ENCODE measurements at regions not wholly inside any gene's neighbourhood (a gene's known extent, or its start where the extent isn't known, plus 50 kb on each side); places are given as distances from the start of the nearest gene placed in this dataset.

DNA sequence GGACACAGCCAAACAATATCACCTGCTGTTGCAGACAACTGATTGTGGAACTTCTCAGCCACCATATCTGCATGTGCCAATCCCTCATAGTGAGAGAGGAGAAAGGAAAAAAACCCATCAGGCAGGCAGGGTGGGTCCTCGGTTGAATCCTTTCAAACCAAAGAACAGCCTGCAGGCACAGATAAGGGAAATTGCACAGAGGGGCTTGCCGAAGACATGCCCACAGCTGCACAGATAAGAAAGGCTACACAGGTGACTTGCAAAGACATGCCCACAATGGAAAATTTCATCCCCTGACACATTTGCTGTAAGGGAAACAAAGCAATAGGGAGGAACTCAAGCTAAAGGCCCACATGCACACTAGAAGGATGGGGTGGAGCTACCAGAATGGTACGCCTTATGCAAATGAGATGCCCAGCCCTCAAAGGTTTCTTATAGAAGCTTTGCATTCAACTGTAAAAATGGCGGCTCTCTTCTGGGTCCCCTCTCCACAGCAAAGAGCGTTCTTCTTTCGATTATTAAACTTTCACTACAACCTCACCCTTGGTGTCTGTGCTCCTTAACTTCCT is 170.0 kb upstream of the TMPO start:
- Histone ChIP-seq H2BK15ac (ENCODE audit: low read depth, low read length) (no peak overlapping the region), H3K23ac (ENCODE audit: insufficient read length, low read depth, low read length) (no peak overlapping the region), H2BK20ac (ENCODE audit: low read depth, low read length, poor library complexity, severe bottlenecking) (no peak overlapping the region), H2AK5ac (ENCODE audit: insufficient read length, low read length) (no peak overlapping the region), H3K56ac (ENCODE audit: insufficient read length, low read depth, low read length) (no peak overlapping the region), H3K79me1 (ENCODE audit: insufficient read depth, low read depth, low read length, poor library complexity, severe bottlenecking) (no peaks in the 10 kb centered on the region), H3K9ac (ENCODE audit: extremely low read depth, insufficient read length, low read length) (no peak overlapping the region), H3K4ac (ENCODE audit: low read depth, low read length) (no peak overlapping the region), H4K5ac (ENCODE audit: insufficient read length, low read depth, low read length) (no peak overlapping the region), H3K4me1 (ENCODE audit: insufficient read depth, low read length) (no peaks in the 10 kb centered on the region), H4K20me1 (ENCODE audit: control insufficient read depth, insufficient read depth, insufficient read length) (no peaks in the 10 kb centered on the region), H3K14ac (ENCODE audit: insufficient read depth, low read length) (no peak overlapping the region), H3K79me2 (ENCODE audit: insufficient read depth, low read length) (no peaks in the 10 kb centered on the region), H2AFZ (ENCODE audit: low read length) (no peak overlapping the region), H3K27me3 (ENCODE audit: insufficient read depth, low read length) (no peaks in the 10 kb centered on the region), H3K4me2 (ENCODE audit: insufficient read depth, insufficient read length, low read length) (no peak overlapping the region), H2BK12ac (ENCODE audit: insufficient read length, low read depth, low read length) (no peak overlapping the region), H2BK5ac (ENCODE audit: insufficient read length, low read length) (no peak overlapping the region), H3K18ac (ENCODE audit: insufficient read length, low read depth, low read length) (no peak overlapping the region), H4K91ac (ENCODE audit: insufficient read length, low read depth, low read length) (no peak overlapping the region), H4K8ac (replicated peaks; ENCODE audit: insufficient read length, low read depth, low read length) (no peak overlapping the region), H3K23me2 (ENCODE audit: insufficient read length, low read depth, low read length, poor library complexity, severe bottlenecking) (no peaks in the 10 kb centered on the region), H3K9me3 (ENCODE audit: control insufficient read depth, low read depth, low read length) (no peaks in the 10 kb centered on the region), H2BK120ac (ENCODE audit: low read depth, low read length, poor library complexity, severe bottlenecking) (no peak overlapping the region), H3K27ac (ENCODE audit: insufficient read length, low read depth, low read length) (no peak overlapping the region), H3T11ph (ENCODE audit: low read length) (no peak overlapping the region)
- Mint-ChIP-seq H3K27me3 (ENCODE audit: low read depth) (no peaks in the 10 kb centered on the region), H3K27ac (peak overlapping the region in 1 of 3 experiments; percentile 81; a peak in 1 of 7 replicates), H3K9me3 (peaks cover 0 to 3% of the 10 kb centered on the region in 2 experiments; a peak in 1 of 5 replicates), H3K4me1 (peaks cover 22 to 38% of the 10 kb centered on the region in 2 experiments), H3K4me3 (no peak overlapping the region), H3K36me3 (ENCODE audit: insufficient read depth in 1 of 3, low read depth in 3 of 3) (peaks cover 0 to 3% (median 2%) of the 10 kb centered on the region in 3 experiments; a peak in 3 of 7 replicates)
- WGBS (ENCODE audit: extremely low coverage, insufficient read length, low lambda C conversion rate) = no CpG with 5 or more reads among the region's 6 CpGs
- no peak for DNase-seq
- no peak for TF ChIP-seq CTCF (conservative IDR thresholded peaks at IDR 0.05)

Measured in H9 (cell line).